IMR-90 (cell line): ENCODE measurements at regions not wholly inside any gene's neighbourhood (a gene's known extent, or its start where the extent isn't known, plus 50 kb on each side); places are given as distances from the start of the nearest gene placed in this dataset.

Experiments
- ATAC-seq: fragments of 200-7000 bp; cut with Tn5 transposase; 2 replicates; pipeline ENCODE4 v1.9.1; 2020; ENCODE audit warnings: low read depth, mild to moderate bottlenecking, moderate library complexity
- BruUV-seq: library from RNA; stranded (reverse); fragments of 400-500 nt; replicated peaks from 2 replicates; lab custom pipeline; 2021; lab: Mats Ljungman, UMichigan
- CTCF ChIA-PET: fragments of 300-600 bp; formaldehyde crosslinking; extraction: SDS; loops from one replicate; lab custom pipeline; 2021; ENCODE audit warnings: antibody characterized with exemption; lab: Yijun Ruan, JAX
- POLR2A ChIA-PET: fragments of 300-600 bp; sonication (Branson Sonifier 250); formaldehyde crosslinking; loops from one replicate; lab custom pipeline; 2022; ENCODE audit warnings: antibody characterized with exemption; ENCODE audit not compliant: unreplicated experiment; lab: Charles Lee
- DNase-seq: peaks from one replicate; pipeline ENCODE4 v3.0.0; 2013
- H2AFZ ChIP-seq: replicated peaks from 2 replicates; pipeline ENCODE3; 2013; ENCODE audit warnings: low read length, mild to moderate bottlenecking; ENCODE audit not compliant: poor library complexity
- H2AK5ac ChIP-seq: 2 replicates; pipeline ENCODE4 v1.6.1; 2013; ENCODE audit warnings: low read depth, low read length, inconsistent platforms
- H2AK9ac ChIP-seq: replicated peaks from 2 replicates; pipeline ENCODE3; 2013; ENCODE audit warnings: mild to moderate bottlenecking, low read depth, low read length, moderate library complexity; ENCODE audit not compliant: poor library complexity
- H2BK120ac ChIP-seq: 2 replicates; pipeline ENCODE4 v1.6.1; 2013; ENCODE audit warnings: low read depth, low read length, inconsistent platforms
- H2BK15ac ChIP-seq: 3 replicates; pipeline ENCODE4 v1.6.1; 2013; ENCODE audit warnings: low read depth, low read length, inconsistent platforms
- H2BK20ac ChIP-seq: 2 replicates; pipeline ENCODE4 v1.6.1; 2013; ENCODE audit warnings: low read depth, mild to moderate bottlenecking, inconsistent platforms, low read length, moderate library complexity
- H2BK5ac ChIP-seq: 2 replicates; pipeline ENCODE4 v1.6.1; 2013; ENCODE audit warnings: mild to moderate bottlenecking, low read depth, low read length, inconsistent platforms; ENCODE audit not compliant: poor library complexity, severe bottlenecking
- H3K14ac ChIP-seq: replicated peaks from 2 replicates; pipeline ENCODE4 v1.6.1; 2013; ENCODE audit warnings: low read depth, low read length, inconsistent platforms
- H3K18ac ChIP-seq: 2 replicates; pipeline ENCODE4 v1.6.1; 2013; ENCODE audit warnings: low read depth, low read length, control low read depth
- H3K23ac ChIP-seq: 2 replicates; pipeline ENCODE4 v1.6.1; 2013; ENCODE audit warnings: low read depth, low read length, inconsistent platforms
- H3K27ac ChIP-seq: 2 replicates; pipeline ENCODE4 v1.5.1; 2013; ENCODE audit warnings: mild to moderate bottlenecking, control low read depth, low read length; ENCODE audit not compliant: insufficient read depth
- H3K27me3 ChIP-seq: 2 replicates; pipeline ENCODE4 v1.6.1; 2013; ENCODE audit warnings: low read length; ENCODE audit not compliant: control insufficient read depth, insufficient read depth
- H3K36me3 ChIP-seq: 2 replicates; pipeline ENCODE4 v1.6.1; 2013; ENCODE audit warnings: low read length, mixed read lengths; ENCODE audit not compliant: control insufficient read depth, insufficient read depth
- H3K4ac ChIP-seq: 2 replicates; pipeline ENCODE4 v1.6.1; 2013; ENCODE audit warnings: low read depth, low read length, inconsistent platforms
- H3K4me1 ChIP-seq: 2 replicates; pipeline ENCODE4 v1.6.1; 2013; ENCODE audit warnings: low read length, mixed read lengths; ENCODE audit not compliant: control insufficient read depth, insufficient read depth
- H3K4me2 ChIP-seq: 2 replicates; pipeline ENCODE4 v1.6.1; 2013; ENCODE audit warnings: low read depth, mild to moderate bottlenecking, control low read depth, low read length, moderate library complexity
- H3K4me3 ChIP-seq: 2 replicates; pipeline ENCODE4 v1.5.1; 2013; ENCODE audit warnings: low read depth, mild to moderate bottlenecking, control low read depth, low read length, moderate library complexity; ENCODE audit not compliant: insufficient read depth
- H3K56ac ChIP-seq: 2 replicates; pipeline ENCODE4 v1.6.1; 2013; ENCODE audit warnings: low read length, inconsistent platforms; ENCODE audit not compliant: insufficient read depth; ENCODE audit errors: extremely low read depth
- H3K79me1 ChIP-seq, 2 experiments: 2 replicates each; pipeline ENCODE4 v1.6.1; 2013; ENCODE audit warnings: low read length in 2 of 2, inconsistent platforms in 1 of 2, low read depth in 1 of 2
- H3K9ac ChIP-seq: 2 replicates; pipeline ENCODE4 v1.6.1; 2013; ENCODE audit warnings: low read depth, low read length, control low read depth
- H3K9me1 ChIP-seq: 2 replicates; pipeline ENCODE4 v1.6.1; 2013; ENCODE audit warnings: low read length, inconsistent platforms; ENCODE audit not compliant: insufficient read depth
- H3K9me3 ChIP-seq: 2 replicates; pipeline ENCODE4 v1.6.1; 2013; ENCODE audit warnings: low read length; ENCODE audit not compliant: control insufficient read depth, insufficient read depth
- H4K20me1 ChIP-seq: 2 replicates; pipeline ENCODE4 v1.6.1; 2013; ENCODE audit warnings: low read length, inconsistent platforms; ENCODE audit not compliant: insufficient read depth
- H4K5ac ChIP-seq: 2 replicates; pipeline ENCODE4 v1.6.1; 2013; ENCODE audit warnings: mild to moderate bottlenecking, low read depth, low read length, control low read depth
- H4K8ac ChIP-seq, 2 experiments: 2 replicates each; pipeline ENCODE4 v1.6.1; 2013; ENCODE audit warnings: low read depth in 2 of 2, low read length in 2 of 2, control low read depth in 1 of 2, inconsistent platforms in 1 of 2
- H4K91ac ChIP-seq: 2 replicates; pipeline ENCODE4 v1.6.1; 2013; ENCODE audit warnings: low read depth, low read length, inconsistent platforms; ENCODE audit not compliant: insufficient read depth
- BHLHE40 ChIP-seq: fragments of 150-350 bp; IDR thresholded peaks from 2 replicates; pipeline ENCODE4 v1.6.1; 2016; ENCODE audit warnings: mild to moderate bottlenecking, low read depth, low read length
- CEBPB ChIP-seq: IDR thresholded peaks from 2 replicates; pipeline ENCODE4 v1.6.1; 2012; ENCODE audit warnings: low read depth, low read length, improper control_type of control experiment
- CHD1 ChIP-seq: IDR thresholded peaks from 2 replicates; pipeline ENCODE4 v1.6.1; 2012; ENCODE audit warnings: low read depth, low read length, improper control_type of control experiment
- CTCF ChIP-seq: conservative IDR thresholded peaks from 2 replicates; pipeline ENCODE4 v1.5.1; 2012; ENCODE audit warnings: mild to moderate bottlenecking, low read depth, low read length, improper control_type of control experiment
- ELK1 ChIP-seq: fragments of 150-350 bp; IDR thresholded peaks from 2 replicates; pipeline ENCODE4 v1.6.1; 2016; ENCODE audit warnings: low read depth, mild to moderate bottlenecking, low read length, moderate library complexity, borderline replicate concordance
- FOS ChIP-seq: fragments of 150-350 bp; IDR thresholded peaks from 2 replicates; pipeline ENCODE4 v1.6.1; 2016; ENCODE audit warnings: low read depth, low read length
- MAFK ChIP-seq: IDR thresholded peaks from 2 replicates; pipeline ENCODE4 v1.6.1; 2012; ENCODE audit warnings: low read depth, low read length, improper control_type of control experiment
- MAZ ChIP-seq: IDR thresholded peaks from 2 replicates; pipeline ENCODE4 v1.6.1; 2012; ENCODE audit warnings: low read depth, mild to moderate bottlenecking, low read length, improper control_type of control experiment, moderate library complexity, borderline replicate concordance
- MXI1 ChIP-seq: IDR thresholded peaks from 2 replicates; pipeline ENCODE4 v1.6.1; 2012; ENCODE audit warnings: low read depth, mild to moderate bottlenecking, low read length, moderate library complexity, borderline replicate concordance
- NFE2L2 ChIP-seq: fragments of 150-350 bp; IDR thresholded peaks from 2 replicates; pipeline ENCODE4 v1.6.1; 2016; ENCODE audit warnings: low read depth, mild to moderate bottlenecking, low read length
- POLR2A ChIP-seq: IDR thresholded peaks from 2 replicates; pipeline ENCODE4 v1.6.1; 2012; ENCODE audit warnings: mild to moderate bottlenecking, low read depth, low read length
- RAD21 ChIP-seq: IDR thresholded peaks from 2 replicates; pipeline ENCODE4 v1.6.1; 2012; ENCODE audit warnings: low read length, improper control_type of control experiment
- RCOR1 ChIP-seq: IDR thresholded peaks from 2 replicates; pipeline ENCODE4 v1.6.1; 2012; ENCODE audit warnings: mild to moderate bottlenecking, low read length, improper control_type of control experiment; ENCODE audit not compliant: insufficient replicate concordance
- RFX5 ChIP-seq: IDR thresholded peaks from 2 replicates; pipeline ENCODE4 v1.8.0; 2012; ENCODE audit warnings: low read depth, mild to moderate bottlenecking, low read length, moderate library complexity
- SMC3 ChIP-seq: fragments of 150-350 bp; IDR thresholded peaks from 2 replicates; pipeline ENCODE4 v1.6.1; 2016; ENCODE audit warnings: low read depth, mild to moderate bottlenecking, antibody characterized with exemption, low read length, moderate library complexity
- USF2 ChIP-seq: fragments of 150-350 bp; IDR thresholded peaks from 2 replicates; pipeline ENCODE4 v1.6.1; 2017; ENCODE audit warnings: mild to moderate bottlenecking, antibody characterized with exemption, low read length, low read depth
- WGBS, 2 experiments: methylation state at CpG; one replicate each; pipeline versions ENCODE4 v1.1.5 to v1.1.7; 2013; ENCODE audit warnings: missing lambda C conversion rate in 2 of 2; ENCODE audit not compliant: insufficient read length in 1 of 2; ENCODE audit errors: extremely low coverage in 2 of 2; 5-methylcytosine and 5-hydroxymethylcytosine counted together
- dilution Hi-C: fragments of 300-500 bp; cut with HindIII; formaldehyde crosslinking; loops from one replicate; pipeline ENCODE4 v1.14.3; 2018; ENCODE audit warnings: low sequenced_read_pairs; ENCODE audit not compliant: unreplicated experiment
- in situ Hi-C: fragments of 300-500 bp; cut with MboI; formaldehyde crosslinking; loops from 3 replicates; pipeline ENCODE4 v1.14.3; 2019; ENCODE audit warnings: low sequenced_read_pairs, inconsistent platforms, mixed read lengths
- intact Hi-C: fragments of 100-400 bp; cut with micrococcal nuclease; formaldehyde crosslinking; loops from 2 replicates; pipeline ENCODE4 v1.10.0; 2022

GRCh38 chr17:22506231-22506630, 813.9 kb downstream of the KCNJ18 start:
- POLR2A ChIA-PET, result no interaction called here
- ATAC-seq, result no peak
- no peaks in the 10 kb centered on the region for H3K27me3 ChIP-seq
- H3K4me2 ChIP-seq, result no peak overlapping the region
- WGBS, 2 experiments, result 55% methylated on average over 8 of the region's 23 CpGs; no CpG with 5 or more reads in 1 of the 2 experiments
- dilution Hi-C loops, result no loop called here
- H4K91ac ChIP-seq, result no peak overlapping the region
- no peak overlapping the region for H2AK5ac ChIP-seq
- no peak overlapping the region for H3K4ac ChIP-seq
- no peak overlapping the region for H3K23ac ChIP-seq
- CTCF ChIA-PET, result no interaction called here
- no peak overlapping the region for H3K18ac ChIP-seq
- no peak overlapping the region for H2BK15ac ChIP-seq
- H3K4me3 ChIP-seq, result no peak overlapping the region
- no peak overlapping the region for H3K27ac ChIP-seq
- H2BK20ac ChIP-seq, result no peak overlapping the region
- H3K36me3 ChIP-seq, result no peaks in the 10 kb centered on the region
- in situ Hi-C loops, result no loop called here
- H4K8ac ChIP-seq, result no peak overlapping the region
- no peaks in the 10 kb centered on the region for H3K79me1 ChIP-seq
- H3K9ac ChIP-seq, result no peak overlapping the region
- H3K4me1 ChIP-seq, result no peaks in the 10 kb centered on the region
- DNase-seq, result no peak
- no peaks in the 10 kb centered on the region for H3K9me1 ChIP-seq
- H4K5ac ChIP-seq, result no peak overlapping the region
- H3K56ac ChIP-seq, result no peak overlapping the region
- peaks cover 23% of the 10 kb centered on the region for H3K9me3 ChIP-seq
- H2AK9ac ChIP-seq, result no peak overlapping the region
- no peak overlapping the region for H2AFZ ChIP-seq
- no peak overlapping the region for H3K14ac ChIP-seq
- H2BK5ac ChIP-seq, result no peak overlapping the region
- TF ChIP-seq NFE2L2 (no peak), RCOR1 (no peak), USF2 (no peak), RFX5 (no peak), CEBPB (no peak), CHD1 (no peak), MXI1 (no peak), FOS (no peak), RAD21 (no peak), SMC3 (no peak), MAZ (no peak), MAFK (no peak), CTCF (no peak), POLR2A (no peak), BHLHE40 (no peak), ELK1 (no peak)
- no peaks in the 10 kb centered on the region for H4K20me1 ChIP-seq
- intact Hi-C loops, result no loop called here
- no peak overlapping the region for H2BK120ac ChIP-seq
- no TSS peak for BruUV-seq
